Subcutaneous abdominal adipose tissue (tissue), 5 donors: ENCODE measurements at regions not wholly inside any gene's neighbourhood (a gene's known extent, or its start where the extent isn't known, plus 50 kb on each side); places are given as distances from the start of the nearest gene placed in this dataset.

ENCODE experiments used
- H3K27ac ChIP-seq: one replicate; pipeline ENCODE4 v1.7.0; 2013; ENCODE audit warnings: low read depth, mild to moderate bottlenecking, inconsistent platforms, low read length, moderate library complexity
- H3K27me3 ChIP-seq, 5 donors: one replicate each; pipeline ENCODE4 v1.7.0; 2013; ENCODE audit warnings: low read length in 5 of 5, inconsistent platforms in 1 of 5; ENCODE audit not compliant: control insufficient read depth in 5 of 5, insufficient read depth in 4 of 5
- H3K36me3 ChIP-seq, 5 donors: one replicate each; pipeline ENCODE4 v1.7.0; 2013; ENCODE audit warnings: low read length in 5 of 5; ENCODE audit not compliant: control insufficient read depth in 5 of 5, insufficient read depth in 5 of 5
- H3K4me1 ChIP-seq, 5 donors: one replicate each; pipeline ENCODE4 v1.7.0; 2013; ENCODE audit warnings: low read length in 5 of 5, mild to moderate bottlenecking in 3 of 5, moderate library complexity in 1 of 5; ENCODE audit not compliant: control insufficient read depth in 5 of 5, insufficient read depth in 5 of 5
- H3K4me3 ChIP-seq, 5 donors: one replicate each; pipeline ENCODE4 v1.7.0; 2013; ENCODE audit warnings: low read length in 5 of 5, low read depth in 1 of 5
- H3K9ac ChIP-seq, 5 donors: one replicate each; pipeline ENCODE4 v1.7.0; 2013; ENCODE audit warnings: low read length in 5 of 5, mild to moderate bottlenecking in 4 of 5, moderate library complexity in 3 of 5
- H3K9me3 ChIP-seq, 5 donors: one replicate each; pipeline ENCODE4 v1.7.0; 2013; ENCODE audit warnings: low read length in 5 of 5; ENCODE audit not compliant: control insufficient read depth in 5 of 5
- donor health status: healthy.
- donor health status: healthy.
- donor health status: healthy.
- donor health status: healthy.
- donor health status: healthy.

DNA sequence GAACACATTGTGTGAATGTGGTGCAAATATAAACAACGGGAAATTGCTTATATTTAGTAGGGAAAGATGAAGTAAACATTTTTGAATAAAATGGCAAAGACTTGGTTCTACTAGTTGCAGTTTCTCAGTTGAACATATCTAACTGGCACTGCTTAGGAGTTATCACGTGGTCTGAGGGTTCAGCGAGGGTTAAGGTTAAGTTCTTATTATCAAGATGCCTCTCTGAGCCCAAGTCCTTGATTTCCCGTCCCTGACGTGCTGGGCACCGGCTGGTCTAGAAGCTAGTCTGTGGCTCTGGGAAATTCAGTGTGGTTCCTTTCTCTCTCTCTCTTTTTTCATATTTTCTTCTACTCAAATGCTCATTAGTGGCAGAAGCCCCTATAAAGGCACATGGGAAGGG, 81.6 kb upstream of the PITX1 start:
- Histone ChIP-seq H3K9me3 (no peaks in the 10 kb centered on the region), H3K27me3 (no peaks in the 10 kb centered on the region), H3K27ac (no peak overlapping the region), H3K9ac (no peak overlapping the region), H3K4me3 (no peak overlapping the region), H3K36me3 (no peaks in the 10 kb centered on the region), H3K4me1 (peaks cover 0 to 20% (median 9%) of the 10 kb centered on the region in 5 donors)

DNA sequence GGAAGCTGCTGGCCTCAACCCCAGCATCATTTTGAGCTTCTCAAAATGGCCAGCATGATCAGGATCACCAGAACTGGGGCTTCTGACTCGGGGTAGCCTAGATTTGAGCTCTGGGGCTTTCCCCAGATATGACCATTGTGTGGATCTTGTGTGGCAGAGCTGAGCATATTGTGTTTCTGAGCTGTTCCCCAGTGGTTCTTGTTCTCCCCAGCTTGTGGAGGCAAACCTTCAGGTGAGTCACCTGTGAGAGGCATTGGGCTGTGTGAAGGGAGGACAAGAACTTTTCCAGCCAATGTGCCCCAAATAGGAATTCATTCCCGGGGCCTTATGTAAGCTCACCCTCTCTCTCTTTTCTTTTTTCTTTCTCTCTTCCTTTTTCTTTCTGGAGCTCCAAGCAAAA, 80.7 kb upstream of the PITX1 start:
- H3K9me3 ChIP-seq = no peaks in the 10 kb centered on the region
- no peak overlapping the region for H3K4me3 ChIP-seq
- peaks cover 0 to 20% (median 9%) of the 10 kb centered on the region in 5 donors for H3K4me1 ChIP-seq
- peaks cover 0 to 3% (median 0%) of the 10 kb centered on the region in 5 donors for H3K27me3 ChIP-seq
- no peaks in the 10 kb centered on the region for H3K36me3 ChIP-seq
- H3K27ac ChIP-seq = no peak overlapping the region
- H3K9ac ChIP-seq = no peak overlapping the region

- Histone ChIP-seq H3K4me3 (no peak overlapping the region), H3K36me3 (no peaks in the 10 kb centered on the region), H3K9me3 (no peaks in the 10 kb centered on the region), H3K4me1 (peaks cover 0 to 17% (median 9%) of the 10 kb centered on the region in 5 donors), H3K9ac (no peak overlapping the region), H3K27ac (no peak overlapping the region), H3K27me3 (peaks cover 0 to 3% (median 0%) of the 10 kb centered on the region in 5 donors)
Observed at GRCh38 chr5:135112008-135112725, 78.1 kb upstream of the PITX1 start.

DNA sequence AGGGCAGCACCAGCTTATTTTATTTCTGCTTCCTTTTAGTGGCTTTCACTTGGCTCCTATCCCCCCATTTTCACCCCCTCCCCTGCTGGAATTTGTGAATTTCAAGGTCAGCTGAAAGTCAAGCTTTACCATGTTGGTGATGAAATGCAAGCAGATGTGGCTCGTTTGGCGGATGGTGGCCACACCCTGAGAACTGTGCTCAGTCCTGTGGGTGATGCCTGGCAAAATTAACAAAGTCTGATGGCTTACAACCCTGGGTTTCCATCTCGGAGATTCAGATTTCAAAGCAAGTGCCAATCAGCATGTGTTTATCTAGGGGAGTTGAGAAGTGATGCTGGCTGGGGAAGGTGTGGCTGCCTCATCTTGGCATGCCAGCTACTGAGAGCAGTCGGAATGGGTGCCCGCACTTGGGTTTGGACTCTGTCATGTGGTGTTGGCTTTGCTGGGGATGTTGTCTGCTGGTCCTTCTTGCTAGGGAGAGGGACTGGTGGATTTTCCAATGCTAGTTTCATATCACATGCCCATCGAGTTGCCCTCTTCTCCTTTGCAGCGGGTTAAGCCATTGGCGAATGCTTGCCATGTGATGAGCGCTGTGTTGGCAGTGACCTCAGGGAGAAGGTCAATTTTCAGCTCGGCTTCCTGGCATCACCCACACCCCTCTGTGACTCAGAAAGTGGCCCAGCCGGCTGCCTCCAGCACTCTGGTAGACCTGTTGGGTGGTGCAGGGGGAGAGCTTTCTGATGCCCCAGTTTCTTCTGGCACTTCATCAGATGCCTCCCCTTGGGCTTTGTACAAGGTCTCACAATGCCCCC, 77.0 kb upstream of the PITX1 start:
- no peak overlapping the region for H3K4me3 ChIP-seq
- H3K9me3 ChIP-seq = no peaks in the 10 kb centered on the region
- no peaks in the 10 kb centered on the region for H3K36me3 ChIP-seq
- H3K27me3 ChIP-seq = peaks cover 0 to 3% (median 0%) of the 10 kb centered on the region in 5 donors
- peaks cover 0 to 16% (median 10%) of the 10 kb centered on the region in 5 donors for H3K4me1 ChIP-seq
- H3K9ac ChIP-seq = no peak overlapping the region
- no peak overlapping the region for H3K27ac ChIP-seq

GRCh38 chr5:135108992-135109391, 75.0 kb upstream of the PITX1 start:
- Histone ChIP-seq H3K9me3 (no peaks in the 10 kb centered on the region), H3K9ac (no peak overlapping the region), H3K36me3 (no peaks in the 10 kb centered on the region), H3K27ac (no peak overlapping the region), H3K4me1 (peaks cover 0 to 18% (median 10%) of the 10 kb centered on the region in 5 donors), H3K27me3 (peaks cover 0 to 3% (median 0%) of the 10 kb centered on the region in 5 donors), H3K4me3 (no peak overlapping the region)

GRCh38 chr5:135108569-135108968, 74.5 kb upstream of the PITX1 start:
- H3K27ac ChIP-seq = no peak overlapping the region
- no peak overlapping the region for H3K4me3 ChIP-seq
- no peaks in the 10 kb centered on the region for H3K36me3 ChIP-seq
- H3K9ac ChIP-seq = no peak overlapping the region
- peaks cover 0 to 3% (median 0%) of the 10 kb centered on the region in 5 donors for H3K27me3 ChIP-seq
- peaks cover 0 to 18% (median 10%) of the 10 kb centered on the region in 5 donors for H3K4me1 ChIP-seq
- no peaks in the 10 kb centered on the region for H3K9me3 ChIP-seq

GRCh38 chr5:135107986-135108385, 74.0 kb upstream of the PITX1 start:
- Histone ChIP-seq H3K36me3 (no peaks in the 10 kb centered on the region), H3K9me3 (no peaks in the 10 kb centered on the region), H3K4me3 (no peak overlapping the region), H3K4me1 (peaks cover 0 to 18% (median 10%) of the 10 kb centered on the region in 5 donors), H3K27me3 (peaks cover 0 to 3% (median 0%) of the 10 kb centered on the region in 5 donors), H3K27ac (no peak overlapping the region), H3K9ac (no peak overlapping the region)

GRCh38 chr5:135106610-135107471, 72.8 kb upstream of the PITX1 start:
- Histone ChIP-seq H3K4me1 (peaks cover 0 to 10% (median 5%) of the 10 kb centered on the region in 5 donors), H3K27me3 (peaks cover 0 to 3% (median 0%) of the 10 kb centered on the region in 5 donors), H3K9me3 (no peaks in the 10 kb centered on the region), H3K36me3 (no peaks in the 10 kb centered on the region), H3K4me3 (no peak overlapping the region), H3K9ac (no peak overlapping the region), H3K27ac (no peak overlapping the region)

DNA sequence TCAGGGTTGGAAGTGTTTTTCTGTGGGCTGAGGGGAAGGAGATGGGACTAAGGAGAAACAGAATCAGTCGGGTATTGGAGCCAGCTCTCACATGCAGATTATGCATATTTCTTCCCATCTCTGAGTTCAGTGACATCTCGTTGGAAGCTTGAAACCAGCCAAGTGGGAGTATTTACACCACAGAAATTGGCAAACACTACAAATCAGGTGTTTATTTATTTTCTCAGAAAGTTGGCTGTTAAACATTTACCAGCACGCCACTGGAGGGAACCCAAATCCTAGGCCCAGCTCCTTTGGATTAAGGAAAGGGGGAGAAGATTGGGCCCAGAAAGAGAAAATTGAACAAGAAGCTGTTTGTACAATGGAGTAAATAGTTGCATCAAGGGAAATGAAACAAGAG, 72.1 kb upstream of the PITX1 start:
- Histone ChIP-seq H3K27ac (no peak overlapping the region), H3K4me3 (no peak overlapping the region), H3K36me3 (no peaks in the 10 kb centered on the region), H3K9ac (no peak overlapping the region), H3K9me3 (no peaks in the 10 kb centered on the region), H3K27me3 (peaks cover 0 to 3% (median 0%) of the 10 kb centered on the region in 5 donors), H3K4me1 (peaks cover 0 to 5% (median 0%) of the 10 kb centered on the region in 5 donors)
